ENCODE measurements at regions not wholly inside any gene's neighbourhood (a gene's known extent, or its start where the extent isn't known, plus 50 kb on each side); places are given as distances from the start of the nearest gene placed in this dataset.
"Not testable (repeated sequence)": the region's sequence is repeated elsewhere in the genome, so short reads cannot be mapped to it uniquely, and the experiment has no call there.

GRCh38 chr9:13814647-13815400 lies 499.1 kb downstream of the NFIB start:
- no peak for DNase-seq (ENCODE audit: low spot score)

GRCh38 chr9:13811876-13812275 lies 502.1 kb downstream of the NFIB start:
- DNase-seq (ENCODE audit: low spot score), result no peak

- DNase-seq (ENCODE audit: low spot score), result peak; percentile 79
Observed at GRCh38 chr9:13810510-13810909, 503.4 kb downstream of the NFIB start.

GRCh38 chr9:13809401-13809800 lies 504.5 kb downstream of the NFIB start:
- no peak for DNase-seq (ENCODE audit: low spot score)

- DNase-seq (ENCODE audit: low spot score), result no peak
Observed at GRCh38 chr9:13807118-13807517, 506.8 kb downstream of the NFIB start.

- no peak for DNase-seq (ENCODE audit: low spot score)
Observed at GRCh38 chr9:13806714-13807113, 507.2 kb downstream of the NFIB start.

GRCh38 chr9:13805546-13805945 lies 508.4 kb downstream of the NFIB start:
- DNase-seq (ENCODE audit: low spot score), result no peak

- DNase-seq (ENCODE audit: low spot score), result peak; percentile 74
Observed at GRCh38 chr9:13804532-13804931, 509.4 kb downstream of the NFIB start.

- DNase-seq (ENCODE audit: low spot score), result no peak
Observed at GRCh38 chr9:13800776-13801175, 513.2 kb downstream of the NFIB start.

GRCh38 chr9:13797701-13798100 lies 516.2 kb downstream of the NFIB start:
- DNase-seq (ENCODE audit: low spot score), result not testable (repeated sequence)

GRCh38 chr9:13791816-13792215 lies 512.3 kb upstream of the MPDZ start:
- DNase-seq (ENCODE audit: low spot score), result no peak

GRCh38 chr9:13790055-13790454 lies 510.6 kb upstream of the MPDZ start:
- DNase-seq (ENCODE audit: low spot score), result no peak

- no peak for DNase-seq (ENCODE audit: low spot score)
Observed at GRCh38 chr9:13787234-13787833, 507.8 kb upstream of the MPDZ start.

GRCh38 chr9:13786711-13787110 lies 507.2 kb upstream of the MPDZ start:
- DNase-seq (ENCODE audit: low spot score), result no peak

- DNase-seq (ENCODE audit: low spot score), result peak; percentile 35
Observed at GRCh38 chr9:13786131-13786530, 506.6 kb upstream of the MPDZ start.

- DNase-seq (ENCODE audit: low spot score), result no peak
Observed at GRCh38 chr9:13779106-13779505, 499.6 kb upstream of the MPDZ start.

GRCh38 chr9:13778631-13779030 lies 499.1 kb upstream of the MPDZ start:
- DNase-seq (ENCODE audit: low spot score), result no peak

GRCh38 chr9:13770956-13771355 lies 491.5 kb upstream of the MPDZ start:
- no peak for DNase-seq (ENCODE audit: low spot score)

GRCh38 chr9:13769641-13770040 lies 490.1 kb upstream of the MPDZ start:
- DNase-seq (ENCODE audit: low spot score), result no peak

GRCh38 chr9:13769006-13769405 lies 489.5 kb upstream of the MPDZ start:
- no peak for DNase-seq (ENCODE audit: low spot score)

- DNase-seq (ENCODE audit: low spot score), result no peak
Observed at GRCh38 chr9:13762209-13762608, 482.7 kb upstream of the MPDZ start.

GRCh38 chr9:13759551-13759950 lies 480.1 kb upstream of the MPDZ start:
- DNase-seq (ENCODE audit: low spot score), result no peak

- no peak for DNase-seq (ENCODE audit: low spot score)
Observed at GRCh38 chr9:13758936-13759335, 479.4 kb upstream of the MPDZ start.

GRCh38 chr9:13756943-13757342 lies 477.5 kb upstream of the MPDZ start:
- no peak for DNase-seq (ENCODE audit: low spot score)
